ENCODE measurements at regions not wholly inside any gene's neighbourhood (a gene's known extent, or its start where the extent isn't known, plus 50 kb on each side); places are given as distances from the start of the nearest gene placed in this dataset.

DNA sequence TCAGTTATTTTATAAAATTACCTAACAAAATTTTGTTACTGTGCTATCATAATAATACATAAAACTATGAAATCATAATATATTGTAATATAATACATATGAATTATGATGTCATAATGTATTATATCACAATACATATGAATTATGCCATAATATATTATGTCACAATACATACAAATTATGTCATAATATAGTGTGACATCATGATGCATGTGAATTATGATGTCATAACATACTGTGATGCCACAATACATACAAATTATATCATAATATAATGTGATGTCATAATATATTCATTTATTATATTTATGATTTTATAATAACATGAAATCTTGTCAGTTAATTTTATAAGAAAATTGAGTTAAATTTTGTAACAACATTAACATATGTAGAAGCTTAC, 2021.6 kb downstream of the TP53TG3F start:
- Histone ChIP-seq H3K4me2 (ENCODE audit: control insufficient read depth, extremely low read depth, insufficient read depth, low read depth, low read length) (no peak overlapping the region), H3K36me3 (ENCODE audit: control insufficient read depth in 2 of 2, extremely low read depth in 1 of 2, insufficient read depth in 2 of 2, low read length in 2 of 2) (no peaks in the 10 kb centered on the region), H2AFZ (ENCODE audit: control insufficient read depth, low read length) (no peak overlapping the region), H4K20me1 (ENCODE audit: control insufficient read depth, extremely low read depth, insufficient read depth, low read length) (no peaks in the 10 kb centered on the region), H3K27me3 (ENCODE audit: control insufficient read depth, extremely low read depth, insufficient read depth, low read length) (no peaks in the 10 kb centered on the region), H3K27ac (ENCODE audit: control insufficient read depth, insufficient read depth, low read length) (no peak overlapping the region), H3K9ac (ENCODE audit: control insufficient read depth, extremely low read depth, insufficient read depth, low read length) (no peak overlapping the region), H3K4me1 (ENCODE audit: control insufficient read depth, extremely low read depth, insufficient read depth, low read length) (no peaks in the 10 kb centered on the region), H3K79me2 (ENCODE audit: control insufficient read depth, insufficient read depth, low read length) (no peaks in the 10 kb centered on the region), H3K9me1 (ENCODE audit: control insufficient read depth, extremely low read depth, insufficient read depth, low read length) (no peaks in the 10 kb centered on the region), H3K4me3 (ENCODE audit: control insufficient read depth in 2 of 3, extremely low read depth in 1 of 3, insufficient read depth in 2 of 3, low read depth in 1 of 3, low read length in 3 of 3) (no peak overlapping the region), H3K9me3 (ENCODE audit: control insufficient read depth, low read depth, low read length) (no peaks in the 10 kb centered on the region)
- DNase-seq (ENCODE audit: low read depth, low spot score) (no peak), FAIRE-seq (no peak)
- TF ChIP-seq CTCF (optimal IDR thresholded peaks at IDR 0.05 in 1 of 3, IDR thresholded peaks at IDR 0.05 in 1 of 3, conservative IDR thresholded peaks at IDR 0.05 in 1 of 3; ENCODE audit: extremely low read depth in 1 of 3, insufficient read depth in 2 of 3, low read length in 3 of 3), result no peak
- TF ChIP-seq EZH2 (IDR thresholded peaks at IDR 0.05; ENCODE audit: low read length), result no peak
- dilution Hi-C loops (cut with MboI; ENCODE audit: extremely low pct_ligation_motif_present, low sequenced_read_pairs), result no loop called here

- no peak overlapping the region for H3K4me3 ChIP-seq (ENCODE audit: control insufficient read depth in 2 of 3, extremely low read depth in 1 of 3, insufficient read depth in 2 of 3, low read depth in 1 of 3, low read length in 3 of 3)
- no peaks in the 10 kb centered on the region for H3K4me1 ChIP-seq (ENCODE audit: control insufficient read depth, extremely low read depth, insufficient read depth, low read length)
- H3K9me3 ChIP-seq (ENCODE audit: control insufficient read depth, low read depth, low read length), result no peaks in the 10 kb centered on the region
- no peak overlapping the region for H3K27ac ChIP-seq (ENCODE audit: control insufficient read depth, insufficient read depth, low read length)
- DNase-seq (ENCODE audit: low read depth, low spot score), result no peak
- H4K20me1 ChIP-seq (ENCODE audit: control insufficient read depth, extremely low read depth, insufficient read depth, low read length), result no peaks in the 10 kb centered on the region
- no peak overlapping the region for H2AFZ ChIP-seq (ENCODE audit: control insufficient read depth, low read length)
- no peak overlapping the region for H3K4me2 ChIP-seq (ENCODE audit: control insufficient read depth, extremely low read depth, insufficient read depth, low read depth, low read length)
- no peaks in the 10 kb centered on the region for H3K27me3 ChIP-seq (ENCODE audit: control insufficient read depth, extremely low read depth, insufficient read depth, low read length)
- dilution Hi-C loops (cut with MboI; ENCODE audit: extremely low pct_ligation_motif_present, low sequenced_read_pairs), result no loop called here
- no peaks in the 10 kb centered on the region for H3K36me3 ChIP-seq (ENCODE audit: control insufficient read depth in 2 of 2, extremely low read depth in 1 of 2, insufficient read depth in 2 of 2, low read length in 2 of 2)
- no peak for FAIRE-seq
- TF ChIP-seq CTCF (optimal IDR thresholded peaks at IDR 0.05 in 1 of 3, IDR thresholded peaks at IDR 0.05 in 1 of 3, conservative IDR thresholded peaks at IDR 0.05 in 1 of 3; ENCODE audit: extremely low read depth in 1 of 3, insufficient read depth in 2 of 3, low read length in 3 of 3), result no peak
- TF ChIP-seq EZH2 (IDR thresholded peaks at IDR 0.05; ENCODE audit: low read length), result no peak
- no peaks in the 10 kb centered on the region for H3K9me1 ChIP-seq (ENCODE audit: control insufficient read depth, extremely low read depth, insufficient read depth, low read length)
- H3K79me2 ChIP-seq (ENCODE audit: control insufficient read depth, insufficient read depth, low read length), result no peaks in the 10 kb centered on the region
- no peak overlapping the region for H3K9ac ChIP-seq (ENCODE audit: control insufficient read depth, extremely low read depth, insufficient read depth, low read length)
Measured at GRCh38 chr16:35485915-35486314, 2026.5 kb downstream of the TP53TG3F start.

Measured in keratinocyte (primary cell).